GM12874 (cell line): ENCODE measurements at regions not wholly inside any gene's neighbourhood (a gene's known extent, or its start where the extent isn't known, plus 50 kb on each side); places are given as distances from the start of the nearest gene placed in this dataset.

Experiments used
- TF ChIP-seq, protein P1 (sequence below): IDR thresholded peaks from 2 replicates; pipeline ENCODE4 v1.5.1; 2011; ENCODE audit warnings: low read depth, mild to moderate bottlenecking, control low read depth, low read length, moderate library complexity; ENCODE audit not compliant: insufficient read depth

DNA sequence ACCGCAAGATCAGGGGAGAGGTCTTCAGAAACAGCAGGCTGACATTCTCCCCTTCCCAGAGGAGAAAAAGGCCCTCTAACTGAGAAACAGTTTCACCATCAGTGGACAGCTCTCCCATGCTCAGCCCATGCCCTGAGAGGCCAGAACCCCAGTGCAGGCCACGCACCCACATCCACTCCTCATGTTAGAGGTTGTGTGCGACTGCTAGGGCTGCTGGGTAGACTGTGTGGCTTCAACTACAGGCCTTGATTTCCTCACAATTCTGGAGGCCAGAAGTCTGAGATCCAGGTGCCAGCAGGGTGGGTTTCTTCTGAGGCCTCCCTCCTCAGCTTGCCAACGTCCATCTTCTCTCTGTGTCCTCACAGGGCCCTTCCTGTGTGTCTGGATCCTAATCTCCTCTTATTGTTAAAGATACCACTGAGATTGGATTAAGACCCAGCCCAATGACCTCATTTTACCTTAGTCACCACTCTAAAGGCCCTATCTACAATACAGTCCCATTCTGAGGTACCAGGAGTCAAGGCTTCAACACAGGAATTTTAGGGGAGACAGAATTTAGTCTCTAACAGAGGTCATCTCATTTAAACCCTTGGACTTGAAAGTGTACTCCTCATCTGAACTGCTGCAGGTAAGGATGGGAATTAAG, 67.7 kb upstream of the CD93 start:
- TF ChIP-seq, protein P1, sequence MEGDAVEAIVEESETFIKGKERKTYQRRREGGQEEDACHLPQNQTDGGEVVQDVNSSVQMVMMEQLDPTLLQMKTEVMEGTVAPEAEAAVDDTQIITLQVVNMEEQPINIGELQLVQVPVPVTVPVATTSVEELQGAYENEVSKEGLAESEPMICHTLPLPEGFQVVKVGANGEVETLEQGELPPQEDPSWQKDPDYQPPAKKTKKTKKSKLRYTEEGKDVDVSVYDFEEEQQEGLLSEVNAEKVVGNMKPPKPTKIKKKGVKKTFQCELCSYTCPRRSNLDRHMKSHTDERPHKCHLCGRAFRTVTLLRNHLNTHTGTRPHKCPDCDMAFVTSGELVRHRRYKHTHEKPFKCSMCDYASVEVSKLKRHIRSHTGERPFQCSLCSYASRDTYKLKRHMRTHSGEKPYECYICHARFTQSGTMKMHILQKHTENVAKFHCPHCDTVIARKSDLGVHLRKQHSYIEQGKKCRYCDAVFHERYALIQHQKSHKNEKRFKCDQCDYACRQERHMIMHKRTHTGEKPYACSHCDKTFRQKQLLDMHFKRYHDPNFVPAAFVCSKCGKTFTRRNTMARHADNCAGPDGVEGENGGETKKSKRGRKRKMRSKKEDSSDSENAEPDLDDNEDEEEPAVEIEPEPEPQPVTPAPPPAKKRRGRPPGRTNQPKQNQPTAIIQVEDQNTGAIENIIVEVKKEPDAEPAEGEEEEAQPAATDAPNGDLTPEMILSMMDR = no peak

DNA sequence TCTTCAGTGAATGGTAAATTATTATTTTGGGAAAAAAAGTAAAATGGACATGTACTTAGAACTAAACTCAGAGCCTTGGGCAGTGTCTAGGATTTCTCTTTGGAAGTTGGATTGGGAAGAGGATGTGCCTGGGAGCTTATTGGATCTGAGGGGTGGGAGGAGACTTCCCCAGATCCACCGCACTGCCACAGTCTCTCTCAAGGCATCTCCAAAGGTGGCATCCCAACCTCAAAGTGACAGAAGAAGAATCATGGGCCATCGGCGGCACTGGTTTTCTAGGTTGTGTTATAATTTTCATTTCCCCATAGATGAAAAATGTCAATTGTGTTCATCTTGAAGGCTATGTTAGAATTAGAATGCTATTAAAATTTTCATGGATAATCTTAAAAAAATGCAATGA, 66.8 kb upstream of the CD93 start:
- TF ChIP-seq, protein P1 = no peak

DNA sequence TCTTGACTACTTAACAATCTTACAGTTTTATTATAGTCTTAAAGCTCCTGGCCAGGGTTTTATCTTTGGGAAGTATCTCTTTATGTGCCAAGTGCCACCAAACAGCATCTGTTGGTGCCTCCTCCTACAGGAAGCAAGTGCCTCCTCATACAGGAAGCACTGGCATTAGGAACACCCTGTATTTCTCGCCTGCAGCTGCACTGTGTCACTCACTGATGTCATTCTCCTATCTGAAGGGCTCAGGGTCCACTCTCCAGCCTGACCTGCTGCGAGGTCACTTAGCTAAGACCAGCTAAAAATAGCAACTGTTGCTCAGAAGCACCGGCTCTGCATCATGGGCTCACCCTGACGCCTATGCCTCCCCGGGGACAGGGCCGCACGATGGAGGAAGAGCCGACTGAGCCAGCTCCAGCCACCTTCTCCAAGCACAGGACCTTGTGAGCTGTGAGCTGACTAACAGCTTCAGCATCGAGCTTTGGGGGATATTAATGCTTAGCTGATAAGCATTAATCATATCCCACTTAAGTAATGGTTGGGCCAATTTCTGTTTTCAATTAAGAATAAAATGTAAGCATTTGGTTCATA, 66.3 kb upstream of the CD93 start:
- TF ChIP-seq, protein P1 = no peak

DNA sequence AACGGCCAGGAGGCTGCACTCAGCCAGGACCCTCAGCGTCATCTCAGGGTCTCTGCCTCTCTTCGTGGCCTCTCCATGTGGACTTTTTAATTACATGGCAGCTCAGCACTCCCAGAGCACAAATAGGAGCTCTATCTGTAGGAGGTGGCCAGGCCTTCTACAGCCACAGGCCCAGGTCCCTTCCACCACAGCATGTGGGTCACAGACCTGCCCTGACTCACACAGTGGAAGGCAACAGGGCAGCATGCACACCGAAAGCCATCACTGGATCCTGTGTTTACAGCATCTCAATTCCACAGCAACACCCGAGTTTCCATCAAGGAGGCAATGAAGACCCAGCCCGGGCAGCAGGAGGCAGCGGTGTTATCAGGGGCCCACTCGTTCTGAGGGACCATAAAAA, 65.8 kb upstream of the CD93 start:
- TF ChIP-seq, protein P1 = no peak

DNA sequence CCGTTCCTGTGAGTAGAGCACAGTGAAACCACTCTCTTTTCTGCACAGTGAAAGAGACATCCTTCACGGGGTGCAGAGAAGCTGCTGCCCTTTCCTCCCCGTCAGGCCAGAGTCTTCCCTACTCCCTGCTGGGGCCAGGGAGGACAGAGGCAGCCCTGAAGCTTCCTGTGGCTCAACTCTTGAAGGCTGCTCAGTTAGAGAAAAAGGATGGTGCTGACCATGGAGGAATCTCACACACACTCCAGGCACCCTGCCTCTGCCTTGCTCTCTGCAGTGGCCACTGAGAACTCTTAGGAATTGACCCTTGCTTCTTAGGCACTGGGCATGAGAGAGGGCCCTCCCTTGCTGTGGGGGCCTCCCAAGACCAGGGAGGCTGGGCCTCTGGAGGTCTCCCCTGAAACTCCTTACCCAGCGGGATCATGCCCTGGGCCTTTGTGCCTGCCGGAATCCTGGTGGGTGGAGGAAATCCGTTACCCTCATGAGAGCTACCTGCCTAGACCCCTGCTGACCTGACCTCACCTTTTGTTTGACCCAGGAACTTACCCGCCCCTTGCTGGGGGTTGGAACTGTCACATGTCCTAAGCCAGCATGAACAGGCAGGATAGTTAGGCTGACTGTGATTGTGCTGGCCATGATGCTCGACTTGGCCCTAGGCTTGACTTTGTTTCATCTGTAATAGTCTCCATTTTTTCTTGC, 65.0 kb upstream of the CD93 start:
- TF ChIP-seq, protein P1 = no peak

DNA sequence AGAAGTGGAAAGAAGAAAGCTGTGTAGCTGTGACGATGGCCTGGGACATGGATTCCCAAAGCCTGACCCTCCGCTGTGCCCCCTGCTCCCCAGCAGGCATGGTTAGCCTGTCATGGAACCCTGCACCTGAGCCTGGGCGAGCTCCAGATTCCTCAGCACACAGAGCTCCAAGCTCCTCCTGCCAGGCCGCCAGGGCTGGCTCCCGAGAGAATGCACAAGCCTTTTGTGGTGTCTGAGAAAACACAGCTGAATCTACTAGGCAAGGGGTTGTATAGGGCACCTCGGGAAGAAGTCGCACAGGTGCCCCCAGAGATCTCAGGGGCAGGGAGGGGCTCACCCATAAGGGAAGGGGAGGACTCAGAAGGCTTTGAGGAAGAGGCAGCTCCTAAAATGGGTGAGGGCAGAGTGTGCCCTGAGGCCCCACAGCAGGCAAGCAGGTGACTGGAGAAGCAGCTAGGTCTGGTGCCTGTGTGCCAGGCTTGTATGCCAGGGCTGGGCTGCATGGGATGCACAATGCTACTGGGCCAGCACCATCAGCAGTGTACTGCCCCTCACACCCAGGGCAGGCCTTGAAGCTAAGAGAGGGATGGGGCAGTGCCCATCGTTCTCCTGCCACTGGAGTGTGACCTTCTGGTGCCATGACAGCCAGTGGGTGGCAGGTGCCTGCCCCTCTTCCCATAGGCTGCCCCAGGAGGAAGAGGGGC, 64.3 kb upstream of the CD93 start:
- TF ChIP-seq, protein P1 = no peak

DNA sequence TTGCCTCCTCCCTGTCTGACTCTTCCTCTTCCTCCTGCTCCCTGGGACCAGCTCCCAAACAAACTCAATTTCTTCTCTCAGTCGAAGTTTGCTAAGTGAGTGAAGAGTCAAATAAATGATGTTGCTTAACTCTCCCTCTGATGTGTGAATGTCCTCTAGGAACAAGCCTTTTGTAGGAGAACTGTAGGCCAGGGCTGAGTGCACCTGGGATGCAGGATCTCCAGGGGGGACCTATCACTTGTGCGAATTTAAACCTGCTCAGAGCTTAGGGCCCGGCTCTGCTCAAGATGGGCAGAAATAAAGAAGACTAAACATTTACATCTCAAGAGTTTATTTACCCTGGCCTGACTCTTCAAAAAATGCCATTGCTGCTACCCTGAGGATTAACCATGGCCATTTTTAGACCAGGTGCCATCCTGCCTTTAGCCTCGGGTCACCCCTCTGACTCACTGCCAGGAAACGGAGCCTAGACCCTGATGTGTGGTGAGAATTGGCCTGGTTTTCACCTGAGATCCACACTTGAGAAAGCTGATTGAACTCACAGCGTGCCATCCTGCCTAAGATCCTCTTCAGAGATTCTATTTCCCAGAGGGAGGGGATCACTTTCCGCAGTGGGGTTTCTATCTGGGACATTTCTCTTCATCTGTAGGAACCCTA, 63.6 kb upstream of the CD93 start:
- TF ChIP-seq, protein P1 = no peak
